Chondrocyte (in vitro differentiated cells): ENCODE measurements at regions not wholly inside any gene's neighbourhood (a gene's known extent, or its start where the extent isn't known, plus 50 kb on each side); places are given as distances from the start of the nearest gene placed in this dataset.
"Not testable (repeated sequence)": the region's sequence is repeated elsewhere in the genome, so short reads cannot be mapped to it uniquely, and the experiment has no call there.

Source experiments
- DNase-seq: peaks from one replicate; pipeline ENCODE4 v3.0.0; 2021; ENCODE audit warnings: mixed read lengths, low spot score
- H3K27ac Mint-ChIP-seq: one replicate; pipeline ENCODE4 v1.8.0; 2021; ENCODE audit warnings: mild to moderate bottlenecking, moderate library complexity, mixed read lengths; ENCODE audit not compliant: unreplicated experiment
- H3K27me3 Mint-ChIP-seq: 2 replicates; pipeline ENCODE4 v1.8.0; 2021; ENCODE audit warnings: low read depth, mixed read lengths
- H3K36me3 Mint-ChIP-seq: 2 replicates; pipeline ENCODE4 v1.8.0; 2021; ENCODE audit warnings: low read depth, mixed read lengths
- H3K4me1 Mint-ChIP-seq: 2 replicates; pipeline ENCODE4 v1.8.0; 2021; ENCODE audit warnings: low read depth, mild to moderate bottlenecking, mixed read lengths
- H3K4me3 Mint-ChIP-seq: one replicate; pipeline ENCODE4 v1.8.0; 2021; ENCODE audit warnings: mild to moderate bottlenecking, moderate library complexity, mixed read lengths; ENCODE audit not compliant: unreplicated experiment
- H3K9me3 Mint-ChIP-seq: 2 replicates; pipeline ENCODE4 v1.8.0; 2021; ENCODE audit warnings: low read depth, mixed read lengths
- TF ChIP-seq, protein P1 (sequence below): fragments of 200-600 bp; sonication (generic); IDR thresholded peaks from 2 replicates; pipeline ENCODE4 v1.5.0; 2021; ENCODE audit warnings: antibody characterized with exemption, mild to moderate bottlenecking, moderate library complexity

DNA sequence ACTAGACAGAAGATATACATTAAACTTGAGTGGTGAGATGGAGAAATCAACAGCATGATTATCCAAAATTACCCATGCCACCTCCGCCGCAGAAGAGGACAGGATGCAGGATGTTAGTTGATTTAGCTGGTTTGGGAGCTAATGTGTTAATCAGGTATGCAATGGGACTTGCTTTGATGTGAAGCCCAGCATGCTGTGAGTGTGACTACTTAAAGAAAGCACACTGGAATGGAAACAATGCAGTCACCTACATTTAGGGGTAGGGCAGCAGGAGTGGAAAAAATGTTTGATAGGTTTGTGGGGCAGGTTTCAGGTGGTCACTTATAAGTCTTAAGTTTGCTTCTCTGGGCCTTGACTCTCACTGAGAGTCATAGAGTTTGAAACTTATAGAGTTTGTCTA is 170.0 kb upstream of the DAAM1 start:
- H3K36me3 Mint-ChIP-seq, result no peaks in the 10 kb centered on the region
- peaks cover 4% of the 10 kb centered on the region for H3K9me3 Mint-ChIP-seq
- no peaks in the 10 kb centered on the region for H3K27me3 Mint-ChIP-seq
- DNase-seq, result no peak
- H3K4me1 Mint-ChIP-seq, result peaks cover 7% of the 10 kb centered on the region
- H3K4me3 Mint-ChIP-seq, result no peak overlapping the region
- no peak overlapping the region for H3K27ac Mint-ChIP-seq
- TF ChIP-seq, protein P1, sequence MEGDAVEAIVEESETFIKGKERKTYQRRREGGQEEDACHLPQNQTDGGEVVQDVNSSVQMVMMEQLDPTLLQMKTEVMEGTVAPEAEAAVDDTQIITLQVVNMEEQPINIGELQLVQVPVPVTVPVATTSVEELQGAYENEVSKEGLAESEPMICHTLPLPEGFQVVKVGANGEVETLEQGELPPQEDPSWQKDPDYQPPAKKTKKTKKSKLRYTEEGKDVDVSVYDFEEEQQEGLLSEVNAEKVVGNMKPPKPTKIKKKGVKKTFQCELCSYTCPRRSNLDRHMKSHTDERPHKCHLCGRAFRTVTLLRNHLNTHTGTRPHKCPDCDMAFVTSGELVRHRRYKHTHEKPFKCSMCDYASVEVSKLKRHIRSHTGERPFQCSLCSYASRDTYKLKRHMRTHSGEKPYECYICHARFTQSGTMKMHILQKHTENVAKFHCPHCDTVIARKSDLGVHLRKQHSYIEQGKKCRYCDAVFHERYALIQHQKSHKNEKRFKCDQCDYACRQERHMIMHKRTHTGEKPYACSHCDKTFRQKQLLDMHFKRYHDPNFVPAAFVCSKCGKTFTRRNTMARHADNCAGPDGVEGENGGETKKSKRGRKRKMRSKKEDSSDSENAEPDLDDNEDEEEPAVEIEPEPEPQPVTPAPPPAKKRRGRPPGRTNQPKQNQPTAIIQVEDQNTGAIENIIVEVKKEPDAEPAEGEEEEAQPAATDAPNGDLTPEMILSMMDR, result no peak

DNA sequence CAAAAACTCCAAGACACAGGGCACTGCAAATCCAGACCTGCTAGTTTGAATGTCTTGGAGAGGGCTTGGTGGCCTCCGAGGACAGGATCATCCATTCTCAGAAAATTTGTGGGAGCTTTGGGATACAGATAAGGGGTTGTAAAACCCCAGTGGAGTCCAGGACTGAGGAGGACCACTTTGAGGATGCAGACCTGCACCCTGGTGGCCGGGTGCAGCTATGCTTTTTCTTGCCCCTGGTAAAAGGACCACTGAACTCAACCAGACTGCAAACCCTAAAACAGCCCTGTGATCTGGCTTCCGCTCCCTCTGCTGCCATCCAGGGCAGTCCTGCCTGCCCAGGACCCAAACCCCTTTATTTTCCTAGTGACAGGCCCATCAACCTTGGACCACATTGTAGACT is 169.5 kb upstream of the DAAM1 start:
- Mint-ChIP-seq H3K27me3 (no peaks in the 10 kb centered on the region), H3K4me1 (peaks cover 7% of the 10 kb centered on the region), H3K27ac (no peak overlapping the region), H3K4me3 (no peak overlapping the region), H3K9me3 (no peaks in the 10 kb centered on the region), H3K36me3 (no peaks in the 10 kb centered on the region)
- DNase-seq, result no peak
- TF ChIP-seq, protein P1, result peak; percentile 48

DNA sequence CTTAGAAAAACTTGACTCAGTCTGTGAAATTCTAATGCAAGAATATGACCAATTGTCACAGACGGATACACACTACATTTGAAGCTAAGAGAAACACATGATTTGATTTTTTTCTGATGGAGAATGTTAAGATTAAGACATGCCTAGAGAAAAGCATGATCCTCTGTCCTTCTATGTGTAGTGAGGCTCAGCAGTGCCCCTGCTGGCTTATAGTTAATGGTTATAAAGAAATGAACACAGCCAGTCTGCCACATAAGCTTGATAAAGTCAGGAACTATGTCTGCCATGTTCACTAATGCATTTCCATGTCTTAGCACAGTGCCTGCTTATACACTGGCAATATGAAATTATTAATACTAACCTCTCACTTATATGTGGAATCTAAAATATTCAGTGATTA is 168.1 kb upstream of the DAAM1 start:
- no peak overlapping the region for H3K4me3 Mint-ChIP-seq
- H3K36me3 Mint-ChIP-seq, result no peaks in the 10 kb centered on the region
- H3K27ac Mint-ChIP-seq, result no peak overlapping the region
- TF ChIP-seq, protein P1, result peak; percentile 75
- H3K27me3 Mint-ChIP-seq, result no peaks in the 10 kb centered on the region
- DNase-seq, result no peak
- H3K9me3 Mint-ChIP-seq, result no peaks in the 10 kb centered on the region
- H3K4me1 Mint-ChIP-seq, result peaks cover 7% of the 10 kb centered on the region

DNA sequence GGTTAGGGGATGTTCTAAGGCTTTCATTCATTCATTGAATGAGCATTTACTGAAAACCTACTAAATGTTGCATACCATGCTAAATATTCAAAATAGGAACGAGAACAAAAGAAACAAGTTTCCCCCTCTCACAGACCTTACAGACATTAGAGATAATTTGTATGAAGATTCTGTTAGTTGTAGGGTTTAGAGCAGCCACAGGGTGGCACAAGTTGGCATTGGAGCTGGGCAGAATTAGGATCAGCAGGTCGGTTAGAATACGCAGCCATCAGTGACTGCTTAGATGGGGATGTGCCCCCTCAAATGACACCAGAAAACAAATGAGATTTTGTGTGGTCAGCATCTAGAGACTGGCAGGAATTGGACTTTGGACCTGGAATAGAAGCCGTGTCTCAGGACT is 166.3 kb upstream of the DAAM1 start:
- H3K4me3 Mint-ChIP-seq, result no peak overlapping the region
- no peak for DNase-seq
- no peak overlapping the region for H3K27ac Mint-ChIP-seq
- TF ChIP-seq, protein P1, result peak; percentile 44
- peaks cover 3% of the 10 kb centered on the region for H3K36me3 Mint-ChIP-seq
- peaks cover 5% of the 10 kb centered on the region for H3K9me3 Mint-ChIP-seq
- peaks cover 6% of the 10 kb centered on the region for H3K4me1 Mint-ChIP-seq
- no peaks in the 10 kb centered on the region for H3K27me3 Mint-ChIP-seq

DNA sequence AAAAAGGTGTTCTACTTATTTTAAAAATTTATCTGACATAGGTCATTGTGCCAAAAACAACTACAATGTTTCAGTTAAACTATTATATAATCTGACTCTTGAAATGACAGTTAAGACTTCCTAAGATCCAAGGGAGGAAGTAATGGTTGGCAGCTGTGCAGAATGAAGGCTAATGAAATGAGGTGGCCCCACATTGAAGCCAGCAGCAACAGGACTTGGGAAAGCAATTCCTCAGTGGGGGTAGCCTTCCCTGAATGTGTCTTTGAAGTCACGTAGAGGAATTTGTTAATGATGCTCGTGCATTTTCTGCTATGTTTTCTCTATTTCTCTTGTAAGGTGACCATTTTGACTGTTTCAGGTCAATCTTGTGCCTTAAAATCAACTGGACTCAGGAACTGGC is 162.4 kb upstream of the DAAM1 start:
- Mint-ChIP-seq H3K4me1 (peaks cover 13% of the 10 kb centered on the region), H3K27ac (no peak overlapping the region), H3K27me3 (no peaks in the 10 kb centered on the region), H3K9me3 (peaks cover 5% of the 10 kb centered on the region), H3K4me3 (no peak overlapping the region), H3K36me3 (peaks cover 3% of the 10 kb centered on the region)
- DNase-seq, result no peak
- TF ChIP-seq, protein P1, result no peak

DNA sequence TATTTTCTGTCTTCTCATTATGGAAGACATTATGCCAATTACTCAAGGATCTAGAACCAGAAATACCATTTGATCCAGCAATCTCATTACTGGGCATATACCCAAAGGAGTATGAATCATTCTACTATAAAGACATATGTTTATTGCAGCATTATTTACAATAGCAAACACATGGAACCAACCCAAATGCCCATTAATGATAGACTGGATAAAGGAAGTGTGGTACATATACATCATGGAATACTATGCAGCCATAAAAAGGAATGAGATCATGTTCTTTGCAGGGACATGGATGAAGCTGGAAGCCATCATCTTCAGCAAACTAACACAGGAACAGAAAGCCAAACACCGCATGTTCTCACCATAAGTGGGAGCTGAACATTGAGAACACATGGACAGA is 161.8 kb upstream of the DAAM1 start:
- H3K4me3 Mint-ChIP-seq, H3K27me3 Mint-ChIP-seq, H3K36me3 Mint-ChIP-seq, DNase-seq, H3K9me3 Mint-ChIP-seq, H3K27ac Mint-ChIP-seq: not testable (repeated sequence)
- H3K4me1 Mint-ChIP-seq, result peaks cover 13% of the 10 kb centered on the region
